ENCODE measurements at regions not wholly inside any gene's neighbourhood (a gene's known extent, or its start where the extent isn't known, plus 50 kb on each side); places are given as distances from the start of the nearest gene placed in this dataset.

GRCh38 chr1:222189218-222189617 lies 358.7 kb downstream of the HHIPL2 start:
- TF ChIP-seq NR2C2 (CRISPR knock-in tag; IDR thresholded peaks at IDR 0.05) (no peak), CTCF (IDR thresholded peaks at IDR 0.05) (no peak), PREB (CRISPR knock-in tag; IDR thresholded peaks at IDR 0.05; ENCODE audit: borderline replicate concordance) (no peak), ZNF512 (CRISPR knock-in tag; IDR thresholded peaks at IDR 0.05; ENCODE audit: borderline replicate concordance) (no peak), TP53 (CRISPR knock-in tag; IDR thresholded peaks at IDR 0.05) (no peak), SP1 (CRISPR knock-in tag; conservative IDR thresholded peaks at IDR 0.05) (no peak), ATF2 (CRISPR knock-in tag; IDR thresholded peaks at IDR 0.05; ENCODE audit: borderline replicate concordance, low read depth) (no peak), MAX (CRISPR knock-in tag; IDR thresholded peaks at IDR 0.05) (no peak), ESRRA (CRISPR knock-in tag; IDR thresholded peaks at IDR 0.05; ENCODE audit: borderline replicate concordance) (no peak), FOXP1 (CRISPR knock-in tag; IDR thresholded peaks at IDR 0.05; ENCODE audit: borderline replicate concordance) (no peak), USF2 (CRISPR knock-in tag; IDR thresholded peaks at IDR 0.05) (no peak)

Measured in WTC11 (cell line).